ENCODE measurements at regions not wholly inside any gene's neighbourhood (a gene's known extent, or its start where the extent isn't known, plus 50 kb on each side); places are given as distances from the start of the nearest gene placed in this dataset.

DNA sequence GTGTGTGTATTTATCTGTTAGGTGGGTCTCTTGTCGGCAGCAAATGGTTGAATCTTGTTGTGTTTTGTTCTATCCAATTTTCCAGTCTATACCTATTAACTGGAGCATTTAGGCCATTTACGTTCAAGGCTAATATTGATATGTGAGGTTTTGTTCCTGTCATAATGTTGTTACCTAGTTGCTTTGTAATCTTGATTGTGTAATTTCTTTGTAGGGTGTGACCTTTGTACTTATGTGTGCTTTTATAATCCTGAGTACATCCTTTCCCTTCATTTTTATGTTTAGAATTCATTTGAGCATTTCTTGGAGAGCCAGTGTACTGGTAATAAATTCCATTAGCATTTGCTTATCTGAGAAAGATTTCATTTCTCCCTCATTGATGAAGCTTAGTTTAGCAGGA, 83.0 kb upstream of the MIR17HG start:
- TF ChIP-seq, protein P1, sequence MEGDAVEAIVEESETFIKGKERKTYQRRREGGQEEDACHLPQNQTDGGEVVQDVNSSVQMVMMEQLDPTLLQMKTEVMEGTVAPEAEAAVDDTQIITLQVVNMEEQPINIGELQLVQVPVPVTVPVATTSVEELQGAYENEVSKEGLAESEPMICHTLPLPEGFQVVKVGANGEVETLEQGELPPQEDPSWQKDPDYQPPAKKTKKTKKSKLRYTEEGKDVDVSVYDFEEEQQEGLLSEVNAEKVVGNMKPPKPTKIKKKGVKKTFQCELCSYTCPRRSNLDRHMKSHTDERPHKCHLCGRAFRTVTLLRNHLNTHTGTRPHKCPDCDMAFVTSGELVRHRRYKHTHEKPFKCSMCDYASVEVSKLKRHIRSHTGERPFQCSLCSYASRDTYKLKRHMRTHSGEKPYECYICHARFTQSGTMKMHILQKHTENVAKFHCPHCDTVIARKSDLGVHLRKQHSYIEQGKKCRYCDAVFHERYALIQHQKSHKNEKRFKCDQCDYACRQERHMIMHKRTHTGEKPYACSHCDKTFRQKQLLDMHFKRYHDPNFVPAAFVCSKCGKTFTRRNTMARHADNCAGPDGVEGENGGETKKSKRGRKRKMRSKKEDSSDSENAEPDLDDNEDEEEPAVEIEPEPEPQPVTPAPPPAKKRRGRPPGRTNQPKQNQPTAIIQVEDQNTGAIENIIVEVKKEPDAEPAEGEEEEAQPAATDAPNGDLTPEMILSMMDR (IDR thresholded peaks at IDR 0.05), result no peak
- TF ChIP-seq POLR2AphosphoS5 (IDR thresholded peaks at IDR 0.05; ENCODE audit: insufficient read depth in 1 of 2, low read depth in 1 of 2), result no peak

Data from vagina (tissue), 2 donors.